Muscle layer of duodenum (tissue), 2 donors: ENCODE measurements at regions not wholly inside any gene's neighbourhood (a gene's known extent, or its start where the extent isn't known, plus 50 kb on each side); places are given as distances from the start of the nearest gene placed in this dataset.

Experiments used
- H3K27ac ChIP-seq: one replicate; pipeline ENCODE4 v1.7.0; 2013; ENCODE audit warnings: mild to moderate bottlenecking, low read length
- H3K27me3 ChIP-seq: one replicate; pipeline ENCODE4 v1.7.0; 2013; ENCODE audit warnings: low read depth, mild to moderate bottlenecking, control low read depth, low read length
- H3K36me3 ChIP-seq, 2 donors: one replicate each; pipeline ENCODE4 v1.7.0; 2013; ENCODE audit warnings: low read length in 2 of 2, control low read depth in 1 of 2, mild to moderate bottlenecking in 1 of 2; ENCODE audit not compliant: insufficient read depth in 2 of 2, control insufficient read depth in 1 of 2
- H3K4me1 ChIP-seq, 2 donors: one replicate each; pipeline ENCODE4 v1.7.0; 2013; ENCODE audit warnings: low read length in 2 of 2, mild to moderate bottlenecking in 2 of 2, control low read depth in 1 of 2, moderate library complexity in 1 of 2; ENCODE audit not compliant: insufficient read depth in 2 of 2, control insufficient read depth in 1 of 2
- H3K4me3 ChIP-seq, 2 donors: one replicate each; pipeline ENCODE4 v1.7.0; 2013; ENCODE audit warnings: low read length in 2 of 2, low read depth in 1 of 2, mild to moderate bottlenecking in 1 of 2
- H3K9me3 ChIP-seq, 2 donors: one replicate each; pipeline ENCODE4 v1.7.0; 2013; ENCODE audit warnings: low read length in 2 of 2, control low read depth in 1 of 2, mild to moderate bottlenecking in 1 of 2; ENCODE audit not compliant: control insufficient read depth in 1 of 2
- donor health status: healthy.

DNA sequence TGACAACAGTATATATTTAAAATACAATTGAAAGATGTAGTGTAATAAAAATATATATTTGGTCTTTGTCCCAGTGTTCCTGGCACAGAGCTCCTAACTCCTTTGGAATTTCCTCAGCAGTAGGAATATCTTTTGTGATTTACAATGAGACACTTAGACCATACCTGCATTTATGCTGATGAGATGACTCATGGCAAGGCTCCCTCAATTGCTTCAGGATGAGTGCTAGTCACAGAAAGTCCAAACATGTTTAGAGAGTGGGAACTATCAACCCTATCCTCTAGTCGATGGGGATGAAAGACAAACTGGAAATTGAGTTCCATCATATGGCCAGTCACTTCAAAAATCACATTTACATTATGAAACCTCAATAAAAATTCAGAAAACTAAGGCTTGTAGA lies 588.3 kb upstream of the LMCD1 start:
- no peaks in the 10 kb centered on the region for H3K9me3 ChIP-seq
- H3K27ac ChIP-seq: no peak overlapping the region
- no peaks in the 10 kb centered on the region for H3K27me3 ChIP-seq
- no peaks in the 10 kb centered on the region for H3K4me1 ChIP-seq
- no peaks in the 10 kb centered on the region for H3K36me3 ChIP-seq
- H3K4me3 ChIP-seq: no peak overlapping the region

DNA sequence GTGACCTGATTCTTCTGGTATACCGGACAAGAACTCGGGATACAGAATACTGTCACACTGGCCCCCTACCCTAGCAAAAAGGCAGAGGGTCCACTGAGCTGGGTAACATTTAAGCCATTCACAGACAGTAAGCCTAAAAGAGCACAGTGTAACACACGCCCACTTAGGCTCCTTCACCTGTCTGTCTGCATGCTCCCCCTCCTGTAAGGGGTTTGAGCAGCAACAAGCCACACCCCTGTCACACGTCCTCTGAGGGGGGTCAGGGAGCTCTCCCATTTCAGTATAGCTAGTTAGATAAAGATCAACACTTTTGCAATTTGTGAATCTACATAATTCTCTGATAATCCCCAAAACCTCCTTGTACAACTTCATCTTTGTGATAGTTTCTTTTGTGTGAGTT lies 586.3 kb upstream of the LMCD1 start:
- Histone ChIP-seq H3K4me1 (no peaks in the 10 kb centered on the region), H3K27ac (no peak overlapping the region), H3K36me3 (no peaks in the 10 kb centered on the region), H3K27me3 (no peaks in the 10 kb centered on the region), H3K9me3 (no peaks in the 10 kb centered on the region), H3K4me3 (no peak overlapping the region)

DNA sequence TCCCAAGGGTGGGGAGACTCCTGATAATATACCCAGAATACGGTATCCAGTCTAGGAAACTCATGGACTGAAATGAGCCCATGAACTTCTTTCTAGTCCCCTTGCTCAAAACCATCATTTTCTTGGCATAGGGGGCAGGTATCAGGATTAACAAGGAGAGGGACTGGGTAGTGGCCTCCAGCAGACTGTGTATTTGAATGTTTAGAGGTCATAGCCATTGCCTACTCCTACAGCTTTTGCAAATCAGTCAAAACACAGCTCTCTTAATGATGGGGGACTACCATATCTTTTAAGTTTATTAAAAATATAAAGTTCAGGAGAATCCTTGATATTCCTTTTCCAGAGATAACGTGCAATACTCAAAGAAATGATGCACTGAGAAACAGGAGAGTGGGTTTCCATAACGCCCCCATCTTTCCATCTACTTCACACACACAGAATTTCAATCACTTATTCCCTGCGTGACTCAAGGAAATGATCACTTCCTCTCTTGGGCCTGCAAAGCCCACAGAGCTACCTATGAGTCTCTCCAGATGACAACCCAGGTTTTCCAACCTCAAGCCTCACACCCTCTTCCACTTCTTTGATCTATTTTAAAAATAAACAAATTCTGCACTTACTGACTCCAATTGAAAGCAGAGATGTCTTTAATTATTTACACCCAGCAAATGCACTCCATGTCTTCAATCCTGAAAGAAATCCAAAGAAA lies 584.0 kb upstream of the LMCD1 start:
- Histone ChIP-seq H3K27me3 (no peaks in the 10 kb centered on the region), H3K36me3 (no peaks in the 10 kb centered on the region), H3K4me1 (no peaks in the 10 kb centered on the region), H3K4me3 (no peak overlapping the region), H3K9me3 (no peaks in the 10 kb centered on the region), H3K27ac (no peak overlapping the region)

DNA sequence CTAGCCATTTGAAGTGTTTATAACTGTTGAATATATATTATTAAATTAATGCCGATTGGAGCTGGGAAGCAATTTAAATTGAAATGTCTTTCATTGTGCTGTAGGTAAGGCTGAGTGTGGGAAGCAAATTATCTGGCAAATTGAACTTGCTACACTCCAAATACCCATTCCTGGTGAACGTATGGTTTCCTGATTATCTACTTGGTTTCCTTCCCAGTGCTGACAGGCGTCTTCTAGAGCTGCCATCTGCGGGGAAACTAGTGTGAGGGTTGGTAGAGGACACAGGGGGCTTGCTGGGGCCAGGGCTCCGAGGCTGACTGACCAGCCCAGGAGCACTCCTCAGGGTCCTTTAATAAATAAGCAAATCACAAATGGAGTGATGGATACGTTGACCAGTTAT lies 581.4 kb upstream of the LMCD1 start:
- Histone ChIP-seq H3K4me1 (no peaks in the 10 kb centered on the region), H3K27ac (no peak overlapping the region), H3K27me3 (no peaks in the 10 kb centered on the region), H3K36me3 (no peaks in the 10 kb centered on the region), H3K9me3 (no peaks in the 10 kb centered on the region), H3K4me3 (no peak overlapping the region)

DNA sequence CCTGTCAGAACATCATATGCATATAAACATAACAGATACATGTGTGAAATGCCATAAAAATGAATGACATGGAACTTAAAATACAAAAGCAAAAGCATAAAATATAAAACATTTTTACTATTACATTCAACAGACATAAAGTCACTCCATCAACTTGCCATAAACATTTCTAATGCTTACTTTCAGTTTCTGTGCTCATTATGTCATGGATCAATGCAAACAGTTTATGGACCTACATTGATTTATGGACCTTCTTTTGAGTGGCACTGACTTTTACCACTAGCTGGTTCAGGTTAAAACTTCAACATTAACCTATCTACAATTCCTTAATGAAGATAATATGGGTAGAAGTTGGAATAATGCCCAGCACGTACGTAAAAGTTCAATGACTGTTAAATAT lies 577.4 kb upstream of the LMCD1 start:
- Histone ChIP-seq H3K4me1 (no peaks in the 10 kb centered on the region), H3K4me3 (no peak overlapping the region), H3K36me3 (no peaks in the 10 kb centered on the region), H3K9me3 (no peaks in the 10 kb centered on the region), H3K27me3 (no peaks in the 10 kb centered on the region), H3K27ac (no peak overlapping the region)

DNA sequence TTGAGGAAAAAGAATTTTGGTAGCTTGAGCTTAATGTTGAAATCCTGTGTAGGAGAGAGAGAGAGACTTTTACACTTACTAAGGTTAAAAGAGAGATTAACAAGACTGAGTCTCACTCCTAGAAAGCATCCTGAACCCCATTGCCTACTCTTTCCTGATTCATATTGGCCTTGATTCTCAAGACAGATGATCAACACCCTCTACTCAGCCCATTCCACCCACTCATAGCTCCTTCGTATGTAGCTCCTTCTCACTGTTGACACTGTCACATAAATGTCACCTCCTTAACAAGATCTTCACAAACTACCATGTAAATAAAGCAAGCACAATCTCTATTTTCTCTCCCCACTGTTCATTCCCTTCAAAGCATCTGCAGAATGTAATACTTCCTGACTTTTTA lies 574.6 kb upstream of the LMCD1 start:
- Histone ChIP-seq H3K4me3 (no peak overlapping the region), H3K27ac (no peak overlapping the region), H3K36me3 (no peaks in the 10 kb centered on the region), H3K9me3 (no peaks in the 10 kb centered on the region), H3K4me1 (no peaks in the 10 kb centered on the region), H3K27me3 (no peaks in the 10 kb centered on the region)

DNA sequence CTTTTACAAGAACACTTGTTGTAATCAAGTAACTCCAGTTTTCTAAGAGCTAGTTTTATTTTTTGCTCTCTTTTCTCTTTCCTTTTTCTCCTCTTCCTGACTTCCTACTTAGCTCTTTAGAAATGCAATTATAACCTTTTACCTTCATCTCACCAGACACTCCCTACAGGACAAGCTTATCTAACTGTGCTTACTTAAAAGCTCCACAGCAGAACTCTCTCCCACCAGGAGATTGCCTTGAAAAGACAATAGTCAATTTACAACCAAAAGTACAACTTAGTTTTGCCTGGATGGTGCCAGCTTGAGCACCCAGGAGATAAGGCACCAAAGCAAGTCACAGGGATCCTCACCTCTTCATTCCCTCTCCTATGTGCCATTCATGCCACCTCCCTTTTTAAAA lies 573.8 kb upstream of the LMCD1 start:
- Histone ChIP-seq H3K4me1 (no peaks in the 10 kb centered on the region), H3K27ac (no peak overlapping the region), H3K4me3 (no peak overlapping the region), H3K9me3 (no peaks in the 10 kb centered on the region), H3K36me3 (no peaks in the 10 kb centered on the region), H3K27me3 (no peaks in the 10 kb centered on the region)

DNA sequence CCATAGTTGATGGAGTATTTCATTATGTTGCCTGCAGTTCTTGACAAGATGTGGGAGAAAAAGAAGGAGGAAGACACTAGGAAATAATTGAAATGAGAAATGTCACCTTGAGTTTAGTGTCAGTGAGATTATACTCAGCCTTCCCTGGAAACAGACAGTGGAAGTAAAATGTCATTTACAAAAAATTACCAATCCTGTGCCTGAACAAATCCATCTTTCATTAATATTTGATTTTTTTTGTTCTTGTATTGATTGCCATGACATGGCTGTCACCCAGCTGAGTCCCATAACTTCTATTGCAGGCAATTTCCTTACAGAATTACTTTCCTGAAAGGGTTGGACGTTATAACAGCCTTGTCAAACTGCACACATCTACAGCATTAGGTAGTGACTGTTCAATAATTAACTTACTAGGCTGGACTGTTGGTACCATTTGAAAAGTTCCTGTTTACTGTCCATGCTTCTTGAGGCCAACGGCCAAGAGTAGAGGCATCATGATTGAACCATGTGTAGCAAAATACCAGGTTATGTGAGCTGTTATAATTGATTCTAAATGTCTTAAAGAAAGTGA lies 572.2 kb upstream of the LMCD1 start:
- H3K4me1 ChIP-seq: no peaks in the 10 kb centered on the region
- no peaks in the 10 kb centered on the region for H3K36me3 ChIP-seq
- H3K27me3 ChIP-seq: no peaks in the 10 kb centered on the region
- no peak overlapping the region for H3K4me3 ChIP-seq
- H3K9me3 ChIP-seq: peaks cover 0 to 2% of the 10 kb centered on the region in 2 donors
- no peak overlapping the region for H3K27ac ChIP-seq

DNA sequence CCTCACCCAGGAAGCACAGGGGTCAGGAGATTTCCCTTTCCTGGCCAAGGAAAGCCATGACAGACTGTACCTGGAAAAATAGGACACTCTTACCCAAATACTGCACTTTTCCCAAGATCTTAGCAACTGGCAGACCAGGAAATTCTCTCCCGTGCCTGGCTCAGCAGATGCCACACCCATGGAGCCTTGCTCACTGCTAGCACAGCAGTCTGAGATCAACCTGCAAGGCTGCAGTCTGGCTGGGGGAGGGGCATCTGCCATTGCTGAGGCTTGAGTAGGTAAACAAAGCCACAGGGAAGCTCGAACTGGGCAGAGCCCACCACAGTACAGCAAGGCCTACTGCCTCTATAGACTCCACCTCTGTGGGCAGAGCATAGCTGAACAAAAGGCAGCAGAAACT lies 567.3 kb upstream of the LMCD1 start:
- no peak overlapping the region for H3K4me3 ChIP-seq
- H3K27ac ChIP-seq: no peak overlapping the region
- no peaks in the 10 kb centered on the region for H3K36me3 ChIP-seq
- H3K27me3 ChIP-seq: no peaks in the 10 kb centered on the region
- H3K4me1 ChIP-seq: no peaks in the 10 kb centered on the region
- H3K9me3 ChIP-seq: peaks cover 0 to 2% of the 10 kb centered on the region in 2 donors

DNA sequence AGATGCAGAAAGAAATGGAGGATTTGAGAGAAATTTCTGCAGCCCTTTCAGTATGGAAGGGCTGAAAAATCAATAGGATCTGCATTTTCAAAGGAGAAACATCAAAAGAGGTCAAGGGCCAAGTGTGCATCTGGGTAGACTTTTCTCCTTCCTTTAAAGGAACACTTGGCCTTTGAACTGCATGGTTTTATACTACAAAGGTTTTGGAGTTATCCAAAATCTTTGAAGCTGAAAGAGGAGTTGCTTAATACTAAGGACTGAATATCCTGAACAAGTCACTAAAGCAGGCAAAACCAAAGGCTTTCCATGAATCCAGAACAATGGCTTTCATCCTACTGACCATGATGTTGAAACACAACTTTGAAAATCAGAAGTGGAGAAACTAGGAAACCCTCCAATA lies 553.7 kb upstream of the LMCD1 start:
- H3K4me1 ChIP-seq: no peaks in the 10 kb centered on the region
- H3K9me3 ChIP-seq: no peaks in the 10 kb centered on the region
- H3K27me3 ChIP-seq: no peaks in the 10 kb centered on the region
- H3K4me3 ChIP-seq: no peak overlapping the region
- no peak overlapping the region for H3K27ac ChIP-seq
- no peaks in the 10 kb centered on the region for H3K36me3 ChIP-seq

DNA sequence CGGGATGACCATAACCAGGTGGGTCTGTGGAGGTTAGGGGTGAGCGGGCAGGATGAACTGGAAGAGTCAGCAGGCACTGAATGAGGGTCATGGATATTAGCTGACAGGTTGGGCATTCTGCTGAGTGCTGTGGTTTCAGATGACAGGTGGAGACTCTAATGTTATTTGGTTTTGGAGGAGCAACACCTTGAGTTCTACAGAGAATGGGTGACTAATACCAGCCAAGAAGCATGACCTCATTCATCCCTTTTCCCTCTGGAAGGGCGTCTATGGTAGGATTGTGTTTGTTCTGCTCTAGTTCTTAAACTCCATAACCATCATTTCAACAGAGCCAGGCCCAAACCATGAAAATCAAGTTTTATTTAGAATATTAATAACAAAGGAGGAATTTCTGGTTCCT lies 550.7 kb upstream of the LMCD1 start:
- H3K27me3 ChIP-seq: no peaks in the 10 kb centered on the region

DNA sequence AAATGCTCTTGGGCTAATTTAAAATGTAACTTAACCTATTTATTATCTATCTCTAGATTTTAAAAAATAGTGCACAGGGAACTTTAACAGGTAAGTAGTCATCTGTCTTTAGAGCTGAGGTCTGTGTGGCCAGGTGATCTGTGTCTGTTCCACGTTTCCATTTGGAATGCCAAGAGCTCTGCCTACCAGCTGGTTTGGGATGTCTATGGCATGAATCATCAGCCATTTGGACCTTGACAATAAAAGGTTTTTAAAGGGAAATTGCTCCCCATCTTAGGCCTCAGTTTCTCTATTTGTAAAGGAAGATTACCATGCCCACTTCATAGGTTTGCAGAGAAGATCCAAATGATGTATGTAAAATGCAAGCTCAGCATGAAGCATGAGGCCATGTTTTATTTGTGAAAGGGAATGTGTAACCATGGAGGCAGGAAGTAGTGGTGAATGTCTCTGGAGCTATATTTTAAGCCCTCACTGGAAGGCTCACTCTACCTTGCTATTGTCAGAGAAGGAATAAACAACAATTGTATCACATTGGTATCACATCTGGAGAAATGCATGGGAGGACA lies 548.1 kb upstream of the LMCD1 start:
- H3K36me3 ChIP-seq: no peaks in the 10 kb centered on the region
- H3K27me3 ChIP-seq: no peaks in the 10 kb centered on the region
- H3K4me1 ChIP-seq: no peaks in the 10 kb centered on the region
- no peaks in the 10 kb centered on the region for H3K9me3 ChIP-seq
- no peak overlapping the region for H3K4me3 ChIP-seq
- H3K27ac ChIP-seq: no peak overlapping the region

More for the DNA sequence above, 550.7 kb upstream of the LMCD1 start:
- no peaks in the 10 kb centered on the region for H3K4me1 ChIP-seq
- H3K4me3 ChIP-seq: no peak overlapping the region
- H3K36me3 ChIP-seq: no peaks in the 10 kb centered on the region
- no peaks in the 10 kb centered on the region for H3K9me3 ChIP-seq
- no peak overlapping the region for H3K27ac ChIP-seq
